Type B pancreatic cell (in vitro differentiated cells): ENCODE measurements at regions not wholly inside any gene's neighbourhood (a gene's known extent, or its start where the extent isn't known, plus 50 kb on each side); places are given as distances from the start of the nearest gene placed in this dataset.

ENCODE experiments used
- DNase-seq: peaks from one replicate; pipeline ENCODE4 v3.0.0; 2021; ENCODE audit warnings: mixed read lengths; ENCODE audit not compliant: unreplicated experiment; ENCODE audit errors: extremely low spot score
- H3K27ac Mint-ChIP-seq: 2 replicates; pipeline ENCODE4 v1.8.0; 2021; ENCODE audit warnings: mild to moderate bottlenecking, mixed read lengths
- H3K27me3 Mint-ChIP-seq: 2 replicates; pipeline ENCODE4 v1.8.0; 2021; ENCODE audit warnings: mixed read lengths
- H3K36me3 Mint-ChIP-seq: 2 replicates; pipeline ENCODE4 v1.8.0; 2021; ENCODE audit warnings: mixed read lengths
- H3K4me1 Mint-ChIP-seq: one replicate; pipeline ENCODE4 v1.8.0; 2021; ENCODE audit warnings: mixed read lengths; ENCODE audit not compliant: unreplicated experiment
- H3K4me3 Mint-ChIP-seq: 2 replicates; pipeline ENCODE4 v1.8.0; 2021; ENCODE audit warnings: mild to moderate bottlenecking, mixed read lengths
- H3K9me3 Mint-ChIP-seq: 2 replicates; pipeline ENCODE4 v1.8.0; 2021; ENCODE audit warnings: mixed read lengths
- TF ChIP-seq, protein P1 (sequence below): fragments of 200-600 bp; sonication (generic); conservative IDR thresholded peaks from 2 replicates; pipeline ENCODE4 v1.5.0; 2021; ENCODE audit warnings: antibody characterized with exemption, mild to moderate bottlenecking

DNA sequence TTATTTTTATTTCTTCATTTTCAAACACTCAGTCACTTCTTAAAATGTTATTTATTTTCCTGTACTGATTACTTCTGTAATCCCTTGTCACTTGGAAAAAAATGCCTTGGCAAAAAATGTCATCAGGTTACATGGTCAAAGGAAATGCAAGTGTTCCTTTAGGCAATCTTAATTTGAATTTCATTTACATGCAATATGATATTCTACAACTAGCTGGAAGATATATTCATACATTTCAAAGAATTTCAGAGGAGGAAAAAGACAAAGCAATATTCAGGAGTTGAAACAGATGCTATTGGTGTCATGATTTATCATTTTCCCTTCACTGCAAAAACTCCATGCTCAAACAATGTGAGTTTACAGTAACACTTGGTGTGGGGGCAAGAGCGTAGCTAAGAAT is 1316.6 kb downstream of the FSTL5 start:
- Mint-ChIP-seq H3K4me3 (no peak overlapping the region), H3K36me3 (no peaks in the 10 kb centered on the region), H3K27me3 (no peaks in the 10 kb centered on the region), H3K27ac (no peak overlapping the region), H3K4me1 (peaks cover 8% of the 10 kb centered on the region), H3K9me3 (no peaks in the 10 kb centered on the region)
- DNase-seq, result no peak
- TF ChIP-seq, protein P1, sequence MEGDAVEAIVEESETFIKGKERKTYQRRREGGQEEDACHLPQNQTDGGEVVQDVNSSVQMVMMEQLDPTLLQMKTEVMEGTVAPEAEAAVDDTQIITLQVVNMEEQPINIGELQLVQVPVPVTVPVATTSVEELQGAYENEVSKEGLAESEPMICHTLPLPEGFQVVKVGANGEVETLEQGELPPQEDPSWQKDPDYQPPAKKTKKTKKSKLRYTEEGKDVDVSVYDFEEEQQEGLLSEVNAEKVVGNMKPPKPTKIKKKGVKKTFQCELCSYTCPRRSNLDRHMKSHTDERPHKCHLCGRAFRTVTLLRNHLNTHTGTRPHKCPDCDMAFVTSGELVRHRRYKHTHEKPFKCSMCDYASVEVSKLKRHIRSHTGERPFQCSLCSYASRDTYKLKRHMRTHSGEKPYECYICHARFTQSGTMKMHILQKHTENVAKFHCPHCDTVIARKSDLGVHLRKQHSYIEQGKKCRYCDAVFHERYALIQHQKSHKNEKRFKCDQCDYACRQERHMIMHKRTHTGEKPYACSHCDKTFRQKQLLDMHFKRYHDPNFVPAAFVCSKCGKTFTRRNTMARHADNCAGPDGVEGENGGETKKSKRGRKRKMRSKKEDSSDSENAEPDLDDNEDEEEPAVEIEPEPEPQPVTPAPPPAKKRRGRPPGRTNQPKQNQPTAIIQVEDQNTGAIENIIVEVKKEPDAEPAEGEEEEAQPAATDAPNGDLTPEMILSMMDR, result no peak

DNA sequence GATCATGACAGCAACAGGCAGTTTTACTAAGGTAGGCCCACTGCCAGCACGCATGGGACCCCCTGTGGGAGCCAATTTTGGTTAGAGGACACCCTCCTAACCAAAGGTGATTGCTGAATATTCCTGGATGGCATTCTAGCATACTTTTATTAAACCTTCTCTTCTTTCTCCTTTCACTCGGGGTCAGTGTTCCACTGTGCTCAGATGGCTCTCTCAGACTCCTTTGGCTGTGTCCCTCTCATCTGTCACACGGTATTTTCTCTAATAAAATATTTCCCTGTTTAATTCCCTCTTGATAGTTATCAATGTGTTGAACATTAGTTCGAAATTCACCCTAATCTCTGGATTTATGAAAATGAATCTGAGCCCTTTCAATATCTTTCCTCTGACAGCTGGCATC is 1315.3 kb downstream of the FSTL5 start:
- Mint-ChIP-seq H3K4me3 (no peak overlapping the region), H3K9me3 (peaks cover 5% of the 10 kb centered on the region), H3K27ac (no peak overlapping the region), H3K27me3 (no peaks in the 10 kb centered on the region), H3K36me3 (no peaks in the 10 kb centered on the region), H3K4me1 (peaks cover 8% of the 10 kb centered on the region)
- DNase-seq, result no peak
- TF ChIP-seq, protein P1, result no peak

DNA sequence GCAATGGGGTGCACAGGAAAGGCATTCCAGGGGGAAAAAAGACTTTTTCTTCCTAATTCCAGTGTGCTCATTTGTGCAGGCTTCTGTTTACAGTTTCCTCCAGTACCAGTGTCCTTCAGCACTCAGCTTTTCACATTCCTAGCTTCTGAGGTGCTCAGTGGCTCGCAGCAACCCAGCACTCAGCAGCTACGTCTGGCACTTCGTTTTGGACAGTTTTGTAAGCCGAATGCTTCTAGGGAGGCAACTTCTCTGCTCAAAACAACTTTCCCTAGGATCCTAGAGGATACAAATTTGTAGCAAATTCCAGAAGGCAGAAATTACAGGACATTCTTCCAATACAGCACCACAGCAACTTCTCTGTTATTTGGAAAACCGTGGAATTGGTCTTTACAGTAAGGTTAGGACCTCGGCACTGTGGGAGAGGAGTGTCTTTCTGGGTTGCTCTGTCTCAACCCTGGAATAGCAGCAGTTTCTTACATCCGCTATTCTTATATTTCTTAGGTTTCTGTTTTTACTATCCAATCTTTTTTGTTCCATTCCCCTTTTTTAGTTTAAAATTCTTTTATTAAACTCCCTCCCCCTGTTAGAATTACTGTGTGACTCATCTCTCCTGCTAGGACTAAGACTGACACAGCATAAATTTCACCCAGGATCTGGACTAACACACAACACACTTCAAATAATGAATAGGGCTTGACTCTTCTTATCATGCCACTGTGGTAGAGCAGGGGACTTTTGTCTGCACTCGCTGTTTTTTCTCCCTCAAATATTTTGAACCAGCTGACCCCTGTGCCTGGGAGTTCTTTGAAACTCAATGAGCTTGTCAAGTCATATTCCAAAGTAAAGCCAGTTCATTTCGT is 1314.7 kb downstream of the FSTL5 start:
- H3K36me3 Mint-ChIP-seq, result no peaks in the 10 kb centered on the region
- H3K4me1 Mint-ChIP-seq, result peaks cover 8% of the 10 kb centered on the region
- TF ChIP-seq, protein P1, result no peak
- peaks cover 5% of the 10 kb centered on the region for H3K9me3 Mint-ChIP-seq
- no peak overlapping the region for H3K4me3 Mint-ChIP-seq
- DNase-seq, result no peak
- no peaks in the 10 kb centered on the region for H3K27me3 Mint-ChIP-seq
- H3K27ac Mint-ChIP-seq, result no peak overlapping the region

DNA sequence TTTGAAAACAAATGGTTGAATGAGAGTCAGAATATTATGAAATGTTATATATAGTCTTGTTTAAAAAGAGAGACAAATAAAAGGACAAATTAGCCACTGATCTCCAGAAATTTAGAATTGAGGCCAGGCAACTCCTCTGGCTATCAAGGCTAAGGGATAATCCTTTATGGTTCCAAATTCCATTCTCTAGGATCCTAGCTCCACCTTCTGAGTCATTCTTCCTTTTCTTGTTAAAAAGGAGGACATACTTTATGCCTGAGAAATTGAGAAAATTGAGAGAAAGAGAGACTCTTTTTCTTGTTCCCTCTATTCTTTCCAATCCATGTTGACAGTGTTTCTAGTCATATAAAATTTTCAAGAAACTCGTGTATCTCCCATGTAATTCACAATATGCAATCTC is 1299.5 kb downstream of the FSTL5 start:
- no peaks in the 10 kb centered on the region for H3K36me3 Mint-ChIP-seq
- no peaks in the 10 kb centered on the region for H3K9me3 Mint-ChIP-seq
- no peaks in the 10 kb centered on the region for H3K4me1 Mint-ChIP-seq
- TF ChIP-seq, protein P1, result no peak
- no peaks in the 10 kb centered on the region for H3K27me3 Mint-ChIP-seq
- H3K4me3 Mint-ChIP-seq, result no peak overlapping the region
- no peak overlapping the region for H3K27ac Mint-ChIP-seq
- no peak for DNase-seq

DNA sequence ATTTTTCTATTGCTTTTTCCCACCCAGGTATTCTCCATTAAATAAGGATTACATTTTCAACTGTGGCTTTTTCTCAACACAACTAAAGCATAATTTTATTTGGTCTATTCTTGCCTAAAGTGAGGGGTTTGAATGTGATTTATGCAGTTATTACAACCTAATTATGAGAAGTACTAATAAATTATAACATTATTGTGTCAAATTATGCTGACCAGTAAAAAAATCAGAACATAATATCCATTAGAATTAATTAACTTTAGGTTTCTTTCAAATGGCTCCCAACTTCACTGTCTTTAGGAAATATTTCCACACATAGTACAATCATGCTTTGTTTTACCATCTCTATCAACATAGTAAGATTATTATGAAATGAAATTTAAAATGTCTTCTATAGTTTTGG is 1293.9 kb downstream of the FSTL5 start:
- Mint-ChIP-seq H3K36me3 (no peaks in the 10 kb centered on the region), H3K9me3 (no peaks in the 10 kb centered on the region), H3K27me3 (no peaks in the 10 kb centered on the region), H3K4me1 (no peaks in the 10 kb centered on the region), H3K27ac (no peak overlapping the region), H3K4me3 (no peak overlapping the region)
- DNase-seq, result no peak
- TF ChIP-seq, protein P1, result no peak
